ENCODE measurements at regions not wholly inside any gene's neighbourhood (a gene's known extent, or its start where the extent isn't known, plus 50 kb on each side); places are given as distances from the start of the nearest gene placed in this dataset.
"Not testable (repeated sequence)": the region's sequence is repeated elsewhere in the genome, so short reads cannot be mapped to it uniquely, and the experiment has no call there.

- H3K27me3 ChIP-seq (ENCODE audit: control insufficient read depth, insufficient read depth, low read length); H3K9me3 ChIP-seq (replicated peaks; ENCODE audit: low read length); H3K36me3 ChIP-seq (ENCODE audit: insufficient read depth, low read length); H3K4me1 ChIP-seq (ENCODE audit: control insufficient read depth, insufficient read depth, low read length): not testable (repeated sequence)
- Histone ChIP-seq H3K4me2 (ENCODE audit: low read length) (peak overlapping the region; percentile 85), H3K4me3 (ENCODE audit: low read length) (peak overlapping the region; percentile 71), H3K9ac (ENCODE audit: low read depth, low read length) (peak overlapping the region; percentile 74)
These were observed 66.3 kb downstream of the FAM72C start for GRCh38 chr1:143905214-143906179.

GRCh38 chr1:143904622-143904979 is 67.2 kb downstream of the FAM72C start:
- H3K36me3 ChIP-seq (ENCODE audit: insufficient read depth, low read length); H3K27me3 ChIP-seq (ENCODE audit: control insufficient read depth, insufficient read depth, low read length); H3K4me1 ChIP-seq (ENCODE audit: control insufficient read depth, insufficient read depth, low read length); H3K9me3 ChIP-seq (replicated peaks; ENCODE audit: low read length): not testable (repeated sequence)
- Histone ChIP-seq H3K9ac (ENCODE audit: low read depth, low read length) (peak overlapping the region; percentile 62), H3K4me3 (ENCODE audit: low read length) (peak overlapping the region; percentile 70), H3K4me2 (ENCODE audit: low read length) (peak overlapping the region; percentile 83)

- not testable (repeated sequence) for H3K36me3 ChIP-seq (ENCODE audit: insufficient read depth, low read length); H3K9me3 ChIP-seq (replicated peaks; ENCODE audit: low read length); H3K27me3 ChIP-seq (ENCODE audit: control insufficient read depth, insufficient read depth, low read length); H3K4me1 ChIP-seq (ENCODE audit: control insufficient read depth, insufficient read depth, low read length)
- Histone ChIP-seq H3K4me3 (ENCODE audit: low read length) (peak overlapping the region; percentile 70), H3K9ac (ENCODE audit: low read depth, low read length) (peak overlapping the region; percentile 62), H3K4me2 (ENCODE audit: low read length) (peak overlapping the region; percentile 83)
These were observed 67.7 kb downstream of the FAM72C start for GRCh38 chr1:143903899-143904621.

GRCh38 chr1:143896377-143896776 is 75.4 kb downstream of the FAM72C start:
- not testable (repeated sequence) for H3K36me3 ChIP-seq (ENCODE audit: insufficient read depth, low read length); H3K9ac ChIP-seq (ENCODE audit: low read depth, low read length); H3K4me1 ChIP-seq (ENCODE audit: control insufficient read depth, insufficient read depth, low read length); H3K27me3 ChIP-seq (ENCODE audit: control insufficient read depth, insufficient read depth, low read length); H3K9me3 ChIP-seq (replicated peaks; ENCODE audit: low read length); H3K4me3 ChIP-seq (ENCODE audit: low read length); H3K4me2 ChIP-seq (ENCODE audit: low read length)

GRCh38 chr1:143884932-143885574 is 86.7 kb downstream of the FAM72C start:
- not testable (repeated sequence) for H3K4me3 ChIP-seq (ENCODE audit: low read length); H3K9ac ChIP-seq (ENCODE audit: low read depth, low read length)

GRCh38 chr1:143884532-143884931 is 87.3 kb downstream of the FAM72C start:
- not testable (repeated sequence) for H3K9me3 ChIP-seq (replicated peaks; ENCODE audit: low read length); H3K27me3 ChIP-seq (ENCODE audit: control insufficient read depth, insufficient read depth, low read length); H3K36me3 ChIP-seq (ENCODE audit: insufficient read depth, low read length); H3K4me2 ChIP-seq (ENCODE audit: low read length); H3K9ac ChIP-seq (ENCODE audit: low read depth, low read length); H3K4me1 ChIP-seq (ENCODE audit: control insufficient read depth, insufficient read depth, low read length); H3K4me3 ChIP-seq (ENCODE audit: low read length)

More at GRCh38 chr1:143884932-143885574, 86.7 kb downstream of the FAM72C start:
- not testable (repeated sequence) for H3K4me1 ChIP-seq (ENCODE audit: control insufficient read depth, insufficient read depth, low read length); H3K27me3 ChIP-seq (ENCODE audit: control insufficient read depth, insufficient read depth, low read length); H3K9me3 ChIP-seq (replicated peaks; ENCODE audit: low read length); H3K4me2 ChIP-seq (ENCODE audit: low read length); H3K36me3 ChIP-seq (ENCODE audit: insufficient read depth, low read length)

GRCh38 chr1:143879757-143880536 is 91.8 kb downstream of the FAM72C start:
- H3K4me2 ChIP-seq (ENCODE audit: low read length); H3K4me3 ChIP-seq (ENCODE audit: low read length); H3K4me1 ChIP-seq (ENCODE audit: control insufficient read depth, insufficient read depth, low read length); H3K36me3 ChIP-seq (ENCODE audit: insufficient read depth, low read length); H3K27me3 ChIP-seq (ENCODE audit: control insufficient read depth, insufficient read depth, low read length); H3K9ac ChIP-seq (ENCODE audit: low read depth, low read length); H3K9me3 ChIP-seq (replicated peaks; ENCODE audit: low read length): not testable (repeated sequence)

GRCh38 chr1:143875947-143876346 is 95.8 kb downstream of the FAM72C start:
- not testable (repeated sequence) for H3K27me3 ChIP-seq (ENCODE audit: control insufficient read depth, insufficient read depth, low read length); H3K9ac ChIP-seq (ENCODE audit: low read depth, low read length); H3K4me3 ChIP-seq (ENCODE audit: low read length); H3K9me3 ChIP-seq (replicated peaks; ENCODE audit: low read length); H3K4me2 ChIP-seq (ENCODE audit: low read length); H3K36me3 ChIP-seq (ENCODE audit: insufficient read depth, low read length); H3K4me1 ChIP-seq (ENCODE audit: control insufficient read depth, insufficient read depth, low read length)

GRCh38 chr1:143874625-143875024 is 97.2 kb downstream of the FAM72C start:
- H3K4me2 ChIP-seq (ENCODE audit: low read length); H3K9me3 ChIP-seq (replicated peaks; ENCODE audit: low read length); H3K4me1 ChIP-seq (ENCODE audit: control insufficient read depth, insufficient read depth, low read length): not testable (repeated sequence)

GRCh38 chr1:143873650-143874049 is 98.1 kb downstream of the FAM72C start:
- H3K4me3 ChIP-seq (ENCODE audit: low read length); H3K4me2 ChIP-seq (ENCODE audit: low read length); H3K9ac ChIP-seq (ENCODE audit: low read depth, low read length); H3K4me1 ChIP-seq (ENCODE audit: control insufficient read depth, insufficient read depth, low read length); H3K36me3 ChIP-seq (ENCODE audit: insufficient read depth, low read length); H3K27me3 ChIP-seq (ENCODE audit: control insufficient read depth, insufficient read depth, low read length); H3K9me3 ChIP-seq (replicated peaks; ENCODE audit: low read length): not testable (repeated sequence)

More at GRCh38 chr1:143874625-143875024, 97.2 kb downstream of the FAM72C start:
- not testable (repeated sequence) for H3K36me3 ChIP-seq (ENCODE audit: insufficient read depth, low read length); H3K9ac ChIP-seq (ENCODE audit: low read depth, low read length); H3K27me3 ChIP-seq (ENCODE audit: control insufficient read depth, insufficient read depth, low read length); H3K4me3 ChIP-seq (ENCODE audit: low read length)

- H3K9ac ChIP-seq (ENCODE audit: low read depth, low read length); H3K4me2 ChIP-seq (ENCODE audit: low read length); H3K9me3 ChIP-seq (replicated peaks; ENCODE audit: low read length); H3K4me3 ChIP-seq (ENCODE audit: low read length); H3K27me3 ChIP-seq (ENCODE audit: control insufficient read depth, insufficient read depth, low read length); H3K36me3 ChIP-seq (ENCODE audit: insufficient read depth, low read length); H3K4me1 ChIP-seq (ENCODE audit: control insufficient read depth, insufficient read depth, low read length): not testable (repeated sequence)
These were observed 101.4 kb downstream of the FAM72C start for GRCh38 chr1:143870388-143870787.
